ENCODE measurements at regions not wholly inside any gene's neighbourhood (a gene's known extent, or its start where the extent isn't known, plus 50 kb on each side); places are given as distances from the start of the nearest gene placed in this dataset.

- no peak for DNase-seq (ENCODE audit: low spot score)
Observed at GRCh38 chr6:19410481-19410880, 426.7 kb upstream of the ID4 start.

DNA sequence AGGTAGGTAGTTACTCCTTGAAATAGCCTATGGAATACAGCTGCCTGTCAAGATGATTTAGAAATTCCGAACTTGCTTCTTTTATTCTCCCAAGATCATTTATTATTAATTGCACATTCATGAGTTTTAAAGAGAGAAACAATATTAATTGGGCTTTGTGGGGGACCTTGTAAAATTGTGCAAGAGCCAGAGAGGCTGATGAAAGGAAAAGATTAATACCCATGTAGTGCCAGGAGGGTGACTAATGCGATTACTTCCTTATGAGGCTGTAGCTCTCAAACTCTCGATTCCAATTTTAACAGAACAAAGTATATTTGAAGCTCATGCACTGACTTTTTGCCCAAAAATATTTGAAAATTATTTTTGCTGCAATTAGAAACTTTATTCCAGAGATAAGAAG is 423.8 kb upstream of the ID4 start:
- no peak for DNase-seq (ENCODE audit: low spot score)

DNA sequence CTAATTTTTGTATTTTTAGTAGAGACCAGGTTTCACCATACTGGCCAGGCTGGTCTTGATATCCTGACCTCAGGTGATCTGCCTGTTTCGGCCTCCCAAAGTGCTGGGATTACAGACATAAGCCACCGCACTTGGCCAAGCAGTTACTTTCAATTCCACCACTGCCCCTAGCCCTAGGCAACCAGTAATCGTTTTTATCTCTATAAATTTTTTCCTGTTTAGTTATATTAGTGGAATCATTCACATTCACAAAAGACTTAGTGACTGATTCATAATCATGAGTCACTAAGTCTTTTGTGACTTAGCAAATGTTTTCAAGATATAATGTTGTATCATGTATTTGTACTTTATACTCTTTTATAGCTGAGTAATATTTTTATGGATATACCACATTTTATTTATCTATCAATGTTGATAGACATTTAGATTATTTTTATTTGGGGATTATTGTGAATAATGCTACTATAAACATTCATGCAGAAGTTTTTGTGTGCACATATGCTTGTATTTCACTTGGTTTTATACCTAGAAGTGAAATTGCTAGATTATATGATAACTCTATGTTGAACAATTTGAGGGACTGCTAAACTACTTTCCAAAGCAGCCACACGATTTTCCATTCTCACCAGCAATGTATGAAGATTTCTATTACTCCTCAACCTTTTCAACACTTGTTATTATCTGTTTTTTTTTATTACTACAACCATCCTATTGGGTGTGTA is 421.4 kb upstream of the ID4 start:
- no peak for DNase-seq (ENCODE audit: low spot score)

DNA sequence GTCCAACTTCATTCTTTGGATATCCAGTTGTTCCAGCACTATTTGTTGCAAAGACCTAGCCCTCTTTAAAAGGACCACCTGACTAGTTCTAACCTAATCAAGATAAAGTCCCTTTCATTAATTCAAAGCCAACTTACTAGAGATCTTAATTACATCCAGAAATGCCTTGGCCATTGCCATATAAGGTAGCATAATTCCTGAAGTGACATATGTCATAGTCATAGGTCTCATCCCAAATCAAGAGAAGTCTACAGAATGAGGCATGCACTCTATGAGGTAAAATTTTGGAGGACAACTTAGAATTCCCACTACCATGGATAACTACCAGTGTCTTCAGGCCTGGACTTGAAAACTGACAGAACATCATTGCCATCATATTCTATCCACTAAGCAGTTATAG is 420.4 kb upstream of the ID4 start:
- no peak for DNase-seq (ENCODE audit: low spot score)

DNA sequence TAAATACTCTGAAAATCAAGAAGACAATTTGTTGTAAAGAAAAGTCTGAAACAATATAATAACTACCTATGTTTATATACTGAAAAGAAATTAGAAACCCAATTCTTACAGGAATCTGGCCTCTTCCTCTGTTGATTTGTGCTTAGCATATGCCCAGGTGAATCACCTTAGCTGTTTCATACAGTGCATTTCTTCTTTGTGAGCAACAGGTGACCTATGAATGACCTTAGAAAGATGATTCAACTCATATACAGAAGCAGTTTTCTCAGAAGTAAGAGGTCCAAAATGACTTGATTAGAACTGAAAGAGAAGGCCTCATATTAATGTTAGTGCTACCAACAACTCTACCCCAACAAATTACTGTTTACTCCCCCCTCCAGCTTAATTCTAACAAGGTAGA is 419.5 kb upstream of the ID4 start:
- no peak for DNase-seq (ENCODE audit: low spot score)

DNA sequence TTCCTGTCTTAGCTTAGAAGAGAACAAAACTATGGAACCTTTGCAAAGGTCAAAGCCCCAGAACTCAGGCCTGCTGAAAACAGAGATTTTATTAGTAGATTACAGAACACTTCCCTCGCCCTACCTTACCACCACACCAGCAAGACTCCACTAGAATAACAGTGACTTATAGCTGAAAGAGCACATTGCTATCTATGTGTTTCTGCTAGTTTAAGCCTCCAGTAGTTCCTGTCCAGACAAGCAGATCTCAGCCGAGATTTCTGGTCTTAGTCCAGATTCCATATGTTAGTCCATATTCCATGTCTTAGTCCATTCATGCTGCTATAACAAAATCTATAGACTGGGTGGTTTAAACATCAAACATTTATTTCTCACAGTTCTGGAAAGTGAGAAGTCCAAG is 412.3 kb upstream of the ID4 start:
- DNase-seq (ENCODE audit: low spot score): no peak

- no peak for DNase-seq (ENCODE audit: low spot score)
Observed at GRCh38 chr6:19427548-19427947, 409.6 kb upstream of the ID4 start.

GRCh38 chr6:19432966-19433498 is 404.1 kb upstream of the ID4 start:
- DNase-seq (ENCODE audit: low spot score): no peak

GRCh38 chr6:19434065-19434464 is 403.1 kb upstream of the ID4 start:
- no peak for DNase-seq (ENCODE audit: low spot score)

- no peak for DNase-seq (ENCODE audit: low spot score)
Observed at GRCh38 chr6:19435755-19436154, 401.4 kb upstream of the ID4 start.

- DNase-seq (ENCODE audit: low spot score): no peak
Observed at GRCh38 chr6:19438566-19439353, 398.4 kb upstream of the ID4 start.

GRCh38 chr6:19440531-19440930 is 396.6 kb upstream of the ID4 start:
- DNase-seq (ENCODE audit: low spot score): no peak

GRCh38 chr6:19443411-19443810 is 393.8 kb upstream of the ID4 start:
- no peak for DNase-seq (ENCODE audit: low spot score)

DNA sequence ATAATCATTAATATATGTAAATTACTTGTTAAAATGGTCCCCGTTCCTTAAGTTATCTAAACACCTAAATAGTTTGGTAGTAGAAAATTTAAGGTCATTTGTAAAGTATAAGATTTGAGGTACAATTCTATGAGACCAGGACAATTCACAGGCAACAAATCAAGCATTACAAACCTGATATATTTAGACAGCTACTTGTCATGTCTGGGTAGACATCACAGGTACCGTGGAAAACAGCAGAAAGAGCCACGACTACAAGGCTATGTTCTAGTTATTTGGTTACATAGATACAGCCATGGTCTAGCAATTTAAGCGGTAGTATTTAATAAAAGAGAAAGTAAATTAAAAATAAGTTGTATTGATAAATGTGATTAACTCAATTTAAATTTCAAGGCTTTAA is 393.1 kb upstream of the ID4 start:
- DNase-seq (ENCODE audit: low spot score): no peak

- DNase-seq (ENCODE audit: low spot score): no peak
Observed at GRCh38 chr6:19444481-19444880, 392.7 kb upstream of the ID4 start.

DNA sequence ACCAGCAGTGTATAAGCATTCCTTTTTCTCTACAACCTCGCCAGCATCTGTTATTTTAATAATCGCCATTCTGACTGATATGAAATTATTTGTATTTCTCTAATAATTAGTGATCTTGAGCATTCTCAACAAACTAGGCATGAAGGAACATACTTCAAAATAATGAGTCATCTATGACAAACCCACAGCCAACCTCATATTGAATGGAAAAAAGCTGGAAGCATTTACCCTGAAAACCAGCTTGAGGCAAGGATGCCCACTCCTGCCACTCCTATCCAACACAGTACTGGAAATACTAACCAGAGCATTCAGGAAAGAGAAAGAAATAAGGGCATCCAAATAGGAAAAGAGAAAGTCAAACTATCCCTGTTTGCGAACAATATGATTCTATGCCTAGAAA is 390.6 kb upstream of the ID4 start:
- no peak for DNase-seq (ENCODE audit: low spot score)

DNA sequence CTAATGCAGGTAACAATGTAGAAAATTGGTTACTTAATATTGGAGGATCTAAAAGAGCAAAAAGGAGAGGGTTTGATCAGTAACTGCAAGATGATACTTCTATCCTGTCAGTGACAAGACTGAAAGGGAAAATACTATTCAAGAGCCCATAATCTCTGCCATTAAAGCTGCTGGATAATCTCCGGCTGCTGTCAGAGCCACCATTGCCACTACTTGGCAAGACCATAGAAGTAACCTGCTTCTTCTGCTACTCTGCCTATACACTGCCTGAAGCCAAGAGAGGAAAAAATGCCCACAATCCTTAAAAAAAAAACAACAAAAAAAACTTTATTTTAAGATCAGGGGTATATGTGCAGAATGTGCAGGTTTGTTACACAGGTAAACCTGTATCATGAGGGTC is 386.5 kb upstream of the ID4 start:
- DNase-seq (ENCODE audit: low spot score): no peak

DNA sequence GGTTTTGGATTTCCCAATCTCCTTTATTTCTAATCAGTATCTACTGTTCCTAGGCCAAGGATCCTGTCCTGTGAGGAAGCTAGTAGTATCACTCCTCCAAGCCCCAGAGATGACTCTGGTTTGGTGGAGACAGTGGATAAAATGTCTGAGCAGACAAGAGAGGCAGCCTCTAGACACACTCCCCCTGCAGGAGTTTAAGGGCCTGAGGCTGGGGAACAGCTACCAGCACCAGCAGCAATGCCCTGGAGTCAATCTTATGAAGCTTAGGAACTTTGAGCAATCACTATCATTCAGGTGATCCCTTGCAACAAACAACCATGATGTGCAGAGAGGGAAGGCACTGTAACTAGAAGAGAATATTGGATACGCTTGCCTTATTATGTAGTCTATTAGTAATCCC is 384.7 kb upstream of the ID4 start:
- DNase-seq (ENCODE audit: low spot score): no peak

DNA sequence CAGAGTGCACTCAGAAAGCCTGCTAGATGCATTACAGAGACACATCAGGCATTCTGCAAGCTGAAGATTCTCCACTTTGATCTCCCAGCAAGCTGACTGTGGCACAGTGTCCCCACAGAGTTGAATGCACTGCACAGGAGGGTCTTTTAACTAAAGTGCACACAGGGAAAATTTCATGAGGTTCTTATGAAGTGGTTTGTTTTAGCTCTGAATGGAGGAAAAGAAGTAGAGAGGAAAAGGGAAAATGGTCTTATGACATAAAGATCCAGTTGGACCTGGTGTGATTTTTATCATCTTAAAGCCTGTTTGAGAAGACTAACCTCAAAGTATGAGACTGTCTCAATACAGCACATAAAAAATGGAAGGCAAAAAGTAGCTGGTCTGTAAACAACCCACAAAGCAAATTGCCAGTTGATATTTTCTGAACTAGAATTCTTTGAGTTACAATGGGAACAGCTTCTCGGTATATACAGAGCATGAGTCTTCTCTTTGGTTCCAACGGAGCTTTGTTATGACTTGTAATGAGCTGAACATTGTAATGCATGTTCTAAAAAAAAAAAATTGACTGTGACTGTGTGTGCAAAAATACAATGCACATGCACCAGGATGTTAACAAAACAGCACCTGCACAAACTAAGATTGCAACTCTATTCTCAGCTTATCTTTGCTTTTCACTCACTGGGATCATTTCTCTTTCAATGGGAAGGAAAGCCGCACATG is 383.0 kb upstream of the ID4 start:
- no peak for DNase-seq (ENCODE audit: low spot score)

GRCh38 chr6:19454721-19455392 is 382.3 kb upstream of the ID4 start:
- DNase-seq (ENCODE audit: low spot score): no peak

- no peak for DNase-seq (ENCODE audit: low spot score)
Observed at GRCh38 chr6:19463250-19463649, 373.9 kb upstream of the ID4 start.

GRCh38 chr6:19463925-19464324 is 373.2 kb upstream of the ID4 start:
- DNase-seq (ENCODE audit: low spot score): no peak
